Activated CD4-positive, CD25-positive, alpha-beta regulatory T cell treated with anti-CD3 and anti-CD28 coated beads, Interleukin-2, amount 50 U/mL, for 72 hours (primary cell): ENCODE measurements at regions not wholly inside any gene's neighbourhood (a gene's known extent, or its start where the extent isn't known, plus 50 kb on each side); places are given as distances from the start of the nearest gene placed in this dataset.

Experiments
- DNase-seq: peaks from one replicate; pipeline ENCODE4 v3.0.0; 2021

DNA sequence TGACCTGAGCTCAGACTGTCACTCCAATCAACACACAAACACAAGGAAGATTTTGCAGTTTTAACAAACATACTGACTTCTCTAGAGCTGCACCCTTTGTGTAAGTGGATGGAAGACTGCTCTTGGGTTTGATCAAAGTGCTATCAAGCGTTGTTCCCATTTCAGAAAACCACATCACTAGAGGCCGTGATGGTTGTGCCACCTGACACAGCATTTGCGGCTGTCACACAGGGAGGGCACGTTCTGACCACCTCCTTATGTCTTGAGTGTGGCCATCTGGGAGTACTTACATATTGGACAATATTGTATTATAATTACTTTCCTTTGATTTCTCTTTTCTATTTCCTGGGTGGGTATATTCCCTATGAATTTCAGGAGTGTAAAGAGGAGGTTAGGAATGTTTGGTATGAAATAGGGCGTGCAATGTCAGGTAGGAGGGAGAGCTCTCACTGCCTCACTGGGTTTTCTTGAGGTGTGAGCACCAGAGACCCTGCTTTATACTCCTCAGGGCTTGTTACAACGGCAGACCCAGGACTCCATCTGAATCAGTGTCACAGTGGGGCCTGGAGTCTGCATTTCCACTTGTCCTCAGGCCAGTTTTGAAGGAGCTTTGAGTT is 74.3 kb downstream of the SYNE3 start:
- DNase-seq, result no peak

DNA sequence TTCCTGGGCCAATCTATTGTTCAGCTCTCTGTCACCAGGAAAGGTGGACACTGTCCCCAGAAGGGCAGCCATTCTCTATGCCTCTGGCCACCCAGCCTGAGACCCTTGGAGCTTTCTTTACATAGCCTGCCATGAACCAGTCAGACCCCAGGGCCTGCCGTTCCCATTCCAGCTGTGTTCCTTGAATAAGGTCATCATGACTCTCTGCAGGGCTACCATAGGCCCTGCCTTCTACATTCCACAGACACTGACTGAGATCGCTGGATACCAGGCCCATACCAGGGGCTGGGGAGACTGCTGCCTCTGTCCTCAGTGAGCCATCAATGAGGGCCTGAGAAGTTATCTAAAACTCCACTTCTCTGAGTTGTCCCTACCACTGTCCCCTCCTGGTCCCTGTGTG is 75.5 kb downstream of the SYNE3 start:
- DNase-seq, result no peak

DNA sequence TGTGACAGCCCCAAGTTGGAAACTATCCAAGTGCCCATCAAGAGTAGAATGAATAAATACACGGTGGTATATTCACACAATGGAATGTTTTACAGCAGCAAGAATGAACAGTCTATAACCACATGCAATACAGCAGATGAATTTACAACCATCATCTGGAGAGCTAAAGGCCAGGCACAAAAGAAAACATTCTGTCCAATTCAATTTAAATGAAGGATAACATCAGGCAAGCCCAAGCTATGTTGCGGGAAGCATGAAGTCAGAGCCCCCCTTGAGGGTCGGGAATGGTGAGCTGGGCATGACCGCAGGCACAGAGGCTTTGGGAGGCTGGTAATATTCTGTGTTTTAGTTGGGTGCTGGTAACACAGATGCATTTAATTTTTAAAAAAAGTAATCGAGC is 76.0 kb downstream of the SYNE3 start:
- no peak for DNase-seq

GRCh38 chr14:95439881-95440280 is 76.6 kb downstream of the SYNE3 start:
- DNase-seq, result no peak

GRCh38 chr14:95437715-95438114 is 78.7 kb downstream of the SYNE3 start:
- DNase-seq, result no peak

- DNase-seq, result no peak
Measured at GRCh38 chr14:95436354-95436753, 80.1 kb downstream of the SYNE3 start.

DNA sequence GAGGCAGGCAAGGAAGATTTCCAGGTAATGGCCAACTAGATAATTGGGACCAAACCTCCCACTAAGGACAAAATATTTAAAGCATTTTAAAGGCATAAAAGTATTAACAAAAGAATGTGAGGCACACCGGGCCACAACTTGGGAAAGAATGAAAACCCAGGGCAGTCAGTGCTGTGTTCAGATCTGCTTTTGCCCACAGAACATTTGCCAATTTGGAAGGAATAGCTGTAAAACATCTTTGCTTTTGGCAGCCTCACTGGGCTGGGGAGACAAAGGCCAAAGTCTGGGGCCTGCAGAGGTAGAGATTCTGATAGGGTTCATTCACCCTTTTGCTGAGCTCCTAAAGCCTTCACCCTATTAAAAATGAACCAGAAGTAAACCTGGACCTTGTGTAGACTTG is 82.3 kb downstream of the SYNE3 start:
- no peak for DNase-seq

GRCh38 chr14:95433094-95433478 is 83.4 kb downstream of the SYNE3 start:
- no peak for DNase-seq

GRCh38 chr14:95432144-95433093 is 84.0 kb downstream of the SYNE3 start:
- no peak for DNase-seq

- no peak for DNase-seq
Measured at GRCh38 chr14:95431199-95432143, 85.0 kb downstream of the SYNE3 start.

DNA sequence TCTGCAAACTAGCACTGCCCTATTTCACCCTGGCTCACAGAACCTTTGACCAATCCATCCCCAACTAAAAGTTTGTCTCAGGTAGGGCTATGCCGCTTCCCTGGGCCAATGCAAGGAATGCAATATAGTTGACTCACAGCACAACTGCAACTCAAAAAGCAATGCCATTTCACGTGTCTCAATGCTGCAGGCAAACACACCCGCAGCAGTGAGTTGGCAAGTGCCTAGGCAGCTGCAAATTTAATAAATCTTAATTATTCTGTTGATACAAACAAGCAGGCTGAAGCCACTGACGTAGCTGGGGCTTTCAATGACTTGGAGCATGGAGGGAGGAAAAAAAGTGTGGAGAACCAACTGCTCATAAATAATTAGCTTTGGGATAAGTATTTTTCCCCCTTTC is 87.9 kb downstream of the SYNE3 start:
- no peak for DNase-seq

DNA sequence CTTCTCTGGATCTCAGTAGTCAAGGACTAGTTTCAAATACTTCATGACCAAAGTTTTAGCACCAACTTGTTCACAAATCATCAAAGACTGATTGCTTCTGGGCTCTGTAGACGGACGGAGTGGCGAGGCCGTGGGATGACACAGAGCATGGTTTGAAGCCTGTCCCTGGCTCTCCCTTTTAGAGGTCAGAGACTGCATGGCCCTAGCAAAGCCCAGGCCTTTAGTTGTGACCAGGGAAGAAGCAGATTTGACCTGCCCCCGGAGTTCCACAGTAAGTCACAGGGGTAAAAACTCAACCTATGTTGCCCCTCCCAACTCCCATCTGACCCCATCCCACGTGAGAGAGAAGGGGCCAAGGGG is 90.4 kb downstream of the SYNE3 start:
- no peak for DNase-seq

DNA sequence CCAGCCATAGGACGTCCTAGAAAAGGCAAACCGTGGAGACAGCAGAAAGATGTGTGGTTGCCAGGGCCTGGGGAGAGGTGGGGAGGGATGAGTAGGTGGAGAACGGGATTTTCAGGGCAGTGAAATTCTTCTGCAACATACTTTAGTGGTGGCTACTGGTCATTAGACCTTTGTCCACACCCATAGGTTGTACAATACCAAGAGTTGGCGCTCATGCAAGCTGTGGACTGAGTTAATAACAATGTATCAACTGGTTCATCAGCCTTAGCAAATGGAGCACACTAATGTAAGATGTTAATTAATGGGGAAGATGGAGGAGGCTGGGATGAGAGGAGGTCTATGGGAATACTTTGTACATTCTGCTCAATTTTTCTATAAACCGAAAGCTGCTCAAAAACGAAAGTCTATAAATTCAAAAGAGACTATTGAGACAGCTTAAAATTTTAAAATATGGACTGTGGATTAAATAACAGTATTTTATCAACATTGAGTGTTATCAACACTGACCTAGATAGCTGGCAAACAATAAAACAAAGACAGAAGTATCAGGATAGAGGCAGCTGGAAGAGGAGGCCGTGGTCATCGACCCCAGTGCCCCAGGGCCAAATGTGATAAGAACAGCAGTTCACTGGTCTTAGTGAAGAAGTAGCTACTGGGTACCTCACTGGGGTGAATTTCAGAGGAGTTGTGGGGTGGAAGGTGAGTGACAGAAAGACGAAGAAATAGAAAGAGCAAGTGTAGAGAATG is 90.9 kb downstream of the SYNE3 start:
- DNase-seq, result no peak

- DNase-seq, result no peak
Measured at GRCh38 chr14:95424529-95424928, 91.9 kb downstream of the SYNE3 start.

GRCh38 chr14:95421741-95422140 is 94.7 kb downstream of the SYNE3 start:
- no peak for DNase-seq

DNA sequence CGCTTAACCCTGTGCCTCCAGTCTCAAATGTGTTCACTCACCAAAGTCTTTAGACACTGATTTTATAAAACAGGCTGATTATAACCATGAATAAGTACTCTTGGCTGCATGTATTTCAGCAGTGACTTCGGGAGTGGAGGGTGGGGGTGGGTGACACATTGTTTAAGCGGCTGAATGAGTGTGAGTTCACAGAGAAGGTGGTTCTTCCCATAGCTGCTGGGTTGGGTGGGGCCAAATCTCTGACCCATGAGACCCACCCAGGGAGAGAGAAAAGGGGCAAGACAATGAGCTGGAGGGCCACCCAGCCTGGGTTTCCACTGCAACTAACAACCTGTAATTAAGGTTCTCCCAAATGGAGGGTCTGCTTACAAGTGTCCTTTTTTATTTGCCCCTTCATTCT is 96.4 kb downstream of the SYNE3 start:
- DNase-seq, result no peak

GRCh38 chr14:95419569-95419968 is 96.9 kb downstream of the SYNE3 start:
- DNase-seq, result no peak

DNA sequence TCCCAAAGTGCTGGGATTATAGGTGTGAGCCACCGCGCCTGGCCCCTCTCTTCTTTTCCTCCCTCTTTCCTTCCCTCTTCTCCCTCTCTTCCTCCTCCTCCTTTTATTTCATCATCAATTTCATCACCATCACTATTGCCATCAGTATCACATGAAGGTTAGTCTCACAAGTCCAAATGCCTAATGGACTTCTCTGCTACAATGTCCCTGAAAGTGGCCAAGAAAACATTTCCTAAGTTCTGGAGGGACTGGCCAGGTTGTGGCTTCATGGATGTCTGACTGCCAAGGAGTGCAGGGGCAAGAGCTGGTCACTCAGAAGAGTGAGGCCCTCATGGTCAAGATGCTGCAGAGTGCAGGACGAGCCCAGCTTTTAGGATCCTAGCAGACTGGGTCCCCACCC is 97.6 kb downstream of the SYNE3 start:
- no peak for DNase-seq

GRCh38 chr14:95417492-95417891 is 97.8 kb upstream of the CLMN start:
- DNase-seq, result no peak

DNA sequence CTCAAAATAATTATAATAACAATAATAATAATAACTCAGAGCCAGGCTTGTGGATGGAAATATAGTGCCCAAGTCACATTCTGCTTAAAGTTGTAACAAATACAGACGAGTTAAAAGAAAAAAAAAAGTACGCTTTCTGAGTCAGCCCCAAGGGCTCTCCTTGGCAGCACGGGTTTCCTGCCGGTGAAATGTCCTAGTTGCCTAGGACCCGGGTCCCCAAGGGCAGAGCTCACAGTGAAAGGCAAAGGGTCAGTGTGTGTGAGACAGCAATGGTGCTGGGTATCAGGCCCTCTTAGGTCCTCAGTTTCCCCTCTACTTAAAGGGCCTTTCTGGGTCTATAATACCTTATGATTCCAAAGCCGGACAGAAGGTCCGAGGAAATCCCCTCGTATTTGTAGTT is 96.3 kb upstream of the CLMN start:
- no peak for DNase-seq

- DNase-seq, result no peak
Measured at GRCh38 chr14:95413289-95414215, 93.8 kb upstream of the CLMN start.

- no peak for DNase-seq
Measured at GRCh38 chr14:95410838-95411237, 91.1 kb upstream of the CLMN start.
